ENCODE measurements at regions not wholly inside any gene's neighbourhood (a gene's known extent, or its start where the extent isn't known, plus 50 kb on each side); places are given as distances from the start of the nearest gene placed in this dataset.

DNA sequence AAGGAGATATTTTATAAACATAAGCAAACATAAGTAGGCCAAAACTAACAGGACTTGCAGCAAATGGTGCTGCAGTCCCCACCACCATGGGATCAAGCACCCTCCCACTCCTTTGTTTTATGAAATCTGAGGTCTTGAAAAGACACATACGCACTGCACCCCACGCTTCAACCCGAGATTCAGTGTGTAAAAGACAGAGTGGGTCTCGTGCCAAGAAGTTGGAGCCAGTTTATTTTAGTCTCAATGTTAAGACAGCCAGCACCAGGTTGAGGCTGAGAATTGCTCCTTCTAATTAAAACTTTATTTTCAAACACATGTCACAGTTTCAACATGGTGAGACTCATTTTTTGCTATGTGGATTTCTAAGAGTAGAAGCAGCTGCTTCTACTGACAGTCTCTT, 139.1 kb upstream of the TIAM1 start:
- Histone ChIP-seq H4K5ac (ENCODE audit: insufficient read length, low read depth, low read length) (no peak overlapping the region), H2BK12ac (ENCODE audit: insufficient read length, low read depth, low read length) (no peak overlapping the region), H3K79me2 (ENCODE audit: insufficient read depth, low read length) (no peaks in the 10 kb centered on the region), H3K9ac (ENCODE audit: extremely low read depth, insufficient read length, low read length) (no peak overlapping the region), H3K18ac (ENCODE audit: insufficient read length, low read depth, low read length) (no peak overlapping the region), H3K56ac (ENCODE audit: insufficient read length, low read depth, low read length) (no peak overlapping the region), H2BK5ac (ENCODE audit: insufficient read length, low read length) (no peak overlapping the region), H2AFZ (ENCODE audit: low read length) (no peak overlapping the region), H2BK120ac (ENCODE audit: low read depth, low read length, poor library complexity, severe bottlenecking) (no peak overlapping the region), H3K23me2 (ENCODE audit: insufficient read length, low read depth, low read length, poor library complexity, severe bottlenecking) (no peaks in the 10 kb centered on the region), H4K91ac (ENCODE audit: insufficient read length, low read depth, low read length) (no peak overlapping the region), H2AK5ac (ENCODE audit: insufficient read length, low read length) (no peak overlapping the region), H3K4ac (ENCODE audit: low read depth, low read length) (no peak overlapping the region), H3K9me3 (ENCODE audit: control insufficient read depth, low read depth, low read length) (peaks cover 10% of the 10 kb centered on the region), H3K27me3 (ENCODE audit: insufficient read depth, low read length) (no peaks in the 10 kb centered on the region), H3K27ac (ENCODE audit: insufficient read length, low read depth, low read length) (no peak overlapping the region), H3K4me1 (ENCODE audit: insufficient read depth, low read length) (no peaks in the 10 kb centered on the region), H4K8ac (replicated peaks; ENCODE audit: insufficient read length, low read depth, low read length) (no peak overlapping the region), H3T11ph (ENCODE audit: low read length) (no peak overlapping the region), H4K20me1 (ENCODE audit: control insufficient read depth, insufficient read depth, insufficient read length) (peaks cover 2% of the 10 kb centered on the region), H3K23ac (ENCODE audit: insufficient read length, low read depth, low read length) (no peak overlapping the region), H2BK20ac (ENCODE audit: low read depth, low read length, poor library complexity, severe bottlenecking) (no peak overlapping the region), H2BK15ac (ENCODE audit: low read depth, low read length) (no peak overlapping the region), H3K79me1 (ENCODE audit: insufficient read depth, low read depth, low read length, poor library complexity, severe bottlenecking) (no peaks in the 10 kb centered on the region), H3K4me2 (ENCODE audit: insufficient read depth, insufficient read length, low read length) (no peak overlapping the region), H3K14ac (ENCODE audit: insufficient read depth, low read length) (no peak overlapping the region)
- DNase-seq = no peak
- H3K9me3 Mint-ChIP-seq = peaks cover 31 to 35% of the 10 kb centered on the region in 2 experiments
- H3K36me3 Mint-ChIP-seq (ENCODE audit: insufficient read depth in 1 of 3, low read depth in 3 of 3) = peaks cover 26 to 42% (median 26%) of the 10 kb centered on the region in 3 experiments
- no CpG with 5 or more reads among the region's 4 CpGs for WGBS (ENCODE audit: extremely low coverage, insufficient read length, low lambda C conversion rate)
- H3K27me3 Mint-ChIP-seq (ENCODE audit: low read depth) = no peaks in the 10 kb centered on the region; the same call in 1 of the 2 replicates
- no peak overlapping the region for H3K27ac Mint-ChIP-seq
- H3K4me3 Mint-ChIP-seq = no peak overlapping the region
- H3K4me1 Mint-ChIP-seq = peaks cover 9 to 18% of the 10 kb centered on the region in 2 experiments
- TF ChIP-seq, protein P1, sequence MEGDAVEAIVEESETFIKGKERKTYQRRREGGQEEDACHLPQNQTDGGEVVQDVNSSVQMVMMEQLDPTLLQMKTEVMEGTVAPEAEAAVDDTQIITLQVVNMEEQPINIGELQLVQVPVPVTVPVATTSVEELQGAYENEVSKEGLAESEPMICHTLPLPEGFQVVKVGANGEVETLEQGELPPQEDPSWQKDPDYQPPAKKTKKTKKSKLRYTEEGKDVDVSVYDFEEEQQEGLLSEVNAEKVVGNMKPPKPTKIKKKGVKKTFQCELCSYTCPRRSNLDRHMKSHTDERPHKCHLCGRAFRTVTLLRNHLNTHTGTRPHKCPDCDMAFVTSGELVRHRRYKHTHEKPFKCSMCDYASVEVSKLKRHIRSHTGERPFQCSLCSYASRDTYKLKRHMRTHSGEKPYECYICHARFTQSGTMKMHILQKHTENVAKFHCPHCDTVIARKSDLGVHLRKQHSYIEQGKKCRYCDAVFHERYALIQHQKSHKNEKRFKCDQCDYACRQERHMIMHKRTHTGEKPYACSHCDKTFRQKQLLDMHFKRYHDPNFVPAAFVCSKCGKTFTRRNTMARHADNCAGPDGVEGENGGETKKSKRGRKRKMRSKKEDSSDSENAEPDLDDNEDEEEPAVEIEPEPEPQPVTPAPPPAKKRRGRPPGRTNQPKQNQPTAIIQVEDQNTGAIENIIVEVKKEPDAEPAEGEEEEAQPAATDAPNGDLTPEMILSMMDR (conservative IDR thresholded peaks at IDR 0.05) = no peak
